GM12865 (cell line): ENCODE measurements at regions not wholly inside any gene's neighbourhood (a gene's known extent, or its start where the extent isn't known, plus 50 kb on each side); places are given as distances from the start of the nearest gene placed in this dataset.

ENCODE experiments used
- DNase-seq: peaks from one replicate; pipeline ENCODE4 v3.0.0; 2010; ENCODE audit warnings: low read depth
- H3K4me3 ChIP-seq: 2 replicates; pipeline ENCODE4 v1.5.1; 2011; ENCODE audit warnings: mild to moderate bottlenecking, low read depth, low read length, control low read depth
- TF ChIP-seq, protein P1 (sequence below): IDR thresholded peaks from 2 replicates; pipeline ENCODE4 v1.5.1; 2011; ENCODE audit warnings: low read length, control low read depth, low read depth, inconsistent platforms; ENCODE audit not compliant: insufficient read depth; ENCODE audit errors: missing control alignments

DNA sequence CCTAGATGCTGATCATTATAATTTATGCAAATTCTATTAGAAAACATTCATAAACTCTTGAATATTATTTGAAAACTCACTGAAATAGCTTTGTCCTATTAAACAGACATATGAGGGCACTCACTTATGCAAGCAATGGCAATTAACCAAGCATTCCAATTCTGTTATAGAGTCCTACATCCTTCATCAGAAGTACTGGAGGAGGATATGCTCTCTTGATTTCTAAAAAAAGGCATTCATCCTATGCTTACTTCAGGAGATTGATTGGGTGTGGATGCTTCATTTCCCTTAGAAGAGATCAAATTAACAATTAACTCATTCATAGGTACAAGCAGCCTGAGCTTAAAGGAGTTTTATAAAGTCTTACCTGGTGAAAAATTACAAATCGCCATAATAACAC is 1317.2 kb downstream of the PCDH7 start:
- H3K4me3 ChIP-seq = no peak overlapping the region
- no peak for DNase-seq
- TF ChIP-seq, protein P1, sequence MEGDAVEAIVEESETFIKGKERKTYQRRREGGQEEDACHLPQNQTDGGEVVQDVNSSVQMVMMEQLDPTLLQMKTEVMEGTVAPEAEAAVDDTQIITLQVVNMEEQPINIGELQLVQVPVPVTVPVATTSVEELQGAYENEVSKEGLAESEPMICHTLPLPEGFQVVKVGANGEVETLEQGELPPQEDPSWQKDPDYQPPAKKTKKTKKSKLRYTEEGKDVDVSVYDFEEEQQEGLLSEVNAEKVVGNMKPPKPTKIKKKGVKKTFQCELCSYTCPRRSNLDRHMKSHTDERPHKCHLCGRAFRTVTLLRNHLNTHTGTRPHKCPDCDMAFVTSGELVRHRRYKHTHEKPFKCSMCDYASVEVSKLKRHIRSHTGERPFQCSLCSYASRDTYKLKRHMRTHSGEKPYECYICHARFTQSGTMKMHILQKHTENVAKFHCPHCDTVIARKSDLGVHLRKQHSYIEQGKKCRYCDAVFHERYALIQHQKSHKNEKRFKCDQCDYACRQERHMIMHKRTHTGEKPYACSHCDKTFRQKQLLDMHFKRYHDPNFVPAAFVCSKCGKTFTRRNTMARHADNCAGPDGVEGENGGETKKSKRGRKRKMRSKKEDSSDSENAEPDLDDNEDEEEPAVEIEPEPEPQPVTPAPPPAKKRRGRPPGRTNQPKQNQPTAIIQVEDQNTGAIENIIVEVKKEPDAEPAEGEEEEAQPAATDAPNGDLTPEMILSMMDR = no peak

DNA sequence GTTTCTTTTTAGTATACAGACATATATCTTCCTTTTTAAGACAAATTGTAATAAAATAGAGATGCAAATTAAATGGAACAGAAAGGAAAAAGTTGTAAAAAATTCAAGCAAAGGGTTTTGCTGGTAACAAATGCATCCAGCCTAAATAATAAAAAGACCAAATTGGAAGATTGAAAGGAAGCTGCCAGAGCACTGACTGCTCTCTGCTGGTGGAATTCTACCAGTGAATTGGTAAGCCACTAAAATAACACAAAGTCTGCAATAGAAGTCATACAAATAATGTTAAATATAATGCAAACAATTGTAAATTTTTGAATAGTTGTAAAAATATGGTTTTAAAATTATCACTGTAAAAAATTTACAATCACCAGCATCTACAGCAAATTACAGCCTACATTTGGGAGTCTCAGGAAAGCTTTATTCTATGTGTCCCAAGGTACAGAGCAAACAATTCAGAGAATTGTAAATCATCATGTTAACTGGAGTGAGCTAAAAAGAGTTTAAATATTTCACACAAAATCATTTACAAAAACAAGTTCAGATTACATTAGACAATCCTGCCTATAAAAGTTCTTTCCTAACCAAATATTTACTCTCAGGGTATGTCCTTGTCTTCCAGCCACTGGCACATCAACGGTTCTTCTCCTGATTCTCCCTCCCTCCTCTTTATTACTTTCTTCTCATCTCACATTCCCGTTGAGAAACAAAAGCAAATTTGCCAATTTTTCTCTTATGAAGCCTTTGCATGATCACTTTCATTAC is 1322.5 kb downstream of the PCDH7 start:
- H3K4me3 ChIP-seq = no peak overlapping the region
- TF ChIP-seq, protein P1 = no peak
- no peak for DNase-seq

DNA sequence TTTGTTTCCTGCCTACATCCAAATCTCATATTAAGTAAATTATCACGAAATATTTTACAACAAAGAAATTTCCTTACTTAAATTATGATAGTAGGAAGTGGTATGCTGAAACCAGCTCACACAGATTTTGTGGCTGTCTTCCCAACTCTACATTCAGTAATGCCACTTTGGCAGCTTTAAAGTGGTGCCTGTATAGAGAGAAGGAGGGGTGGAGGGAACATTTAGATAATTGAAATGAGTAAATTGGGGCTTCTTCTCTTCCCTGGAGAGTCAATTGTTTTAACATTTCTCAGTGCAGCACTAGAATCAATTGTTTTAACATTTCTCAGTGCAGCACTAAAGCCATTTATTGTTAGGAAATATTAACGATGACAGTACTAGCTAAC is 1323.1 kb downstream of the PCDH7 start:
- DNase-seq = no peak
- TF ChIP-seq, protein P1 = no peak
- no peak overlapping the region for H3K4me3 ChIP-seq

DNA sequence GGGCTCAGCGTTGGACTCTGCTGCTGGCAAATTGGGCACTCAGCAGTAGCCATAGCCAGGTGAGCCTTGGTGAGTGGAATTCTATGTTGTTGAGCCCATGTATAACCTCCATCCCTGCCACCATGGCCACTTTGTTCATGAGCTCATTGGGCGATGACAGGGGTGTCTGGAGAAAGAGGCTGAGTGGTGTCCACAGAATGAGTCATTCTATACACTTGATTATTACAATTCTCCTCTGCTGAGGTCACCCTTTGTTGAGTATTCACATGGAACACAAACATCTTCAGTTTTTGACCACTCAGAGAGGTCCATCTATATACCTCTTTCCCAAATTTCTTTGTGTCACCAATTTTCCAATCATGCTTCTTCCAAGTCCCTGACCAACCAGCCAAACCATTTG is 1341.7 kb downstream of the PCDH7 start:
- TF ChIP-seq, protein P1 = no peak
- no peak for DNase-seq
- no peak overlapping the region for H3K4me3 ChIP-seq

DNA sequence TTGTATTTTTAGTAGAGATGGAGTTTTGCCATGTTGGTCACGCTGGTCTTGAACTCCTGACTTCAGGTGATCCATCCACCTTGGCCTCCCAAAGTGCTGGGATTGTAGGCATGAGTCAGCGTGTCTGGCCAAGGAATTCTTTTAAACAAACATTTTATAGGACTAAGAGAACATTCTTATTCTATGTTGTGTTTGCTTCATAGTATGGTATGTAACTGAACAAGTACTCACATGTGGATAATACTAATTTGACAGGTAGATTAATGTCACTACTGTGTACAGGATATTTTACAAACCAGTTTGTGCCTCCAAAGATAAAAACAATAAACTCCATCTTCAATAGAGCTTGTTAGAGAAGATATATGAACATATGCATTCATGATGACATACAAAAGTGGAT is 1353.4 kb downstream of the PCDH7 start:
- TF ChIP-seq, protein P1 = no peak
- no peak overlapping the region for H3K4me3 ChIP-seq

DNA sequence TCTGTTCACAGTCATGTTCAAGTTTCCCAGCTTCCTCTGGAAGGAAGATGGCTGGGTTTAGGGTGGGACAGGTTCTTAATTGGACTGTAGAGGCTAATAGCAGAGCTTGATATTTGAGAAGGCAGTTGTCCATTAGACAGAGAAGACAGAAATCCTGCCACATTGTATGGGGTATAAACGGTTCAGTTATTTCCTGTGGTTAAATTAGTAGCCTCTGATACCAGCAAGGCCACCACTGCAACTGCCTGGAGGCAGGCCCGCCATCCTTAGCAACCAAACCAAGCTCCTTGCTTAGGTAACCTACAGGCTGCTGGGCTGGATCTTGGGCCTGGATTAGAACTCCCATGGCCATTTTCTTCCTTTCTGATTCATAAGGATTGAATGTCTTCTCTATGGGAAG is 1367.0 kb downstream of the PCDH7 start:
- TF ChIP-seq, protein P1 = no peak
- H3K4me3 ChIP-seq = no peak overlapping the region
- DNase-seq = no peak

More for the DNA sequence above, 1353.4 kb downstream of the PCDH7 start:
- DNase-seq = no peak

DNA sequence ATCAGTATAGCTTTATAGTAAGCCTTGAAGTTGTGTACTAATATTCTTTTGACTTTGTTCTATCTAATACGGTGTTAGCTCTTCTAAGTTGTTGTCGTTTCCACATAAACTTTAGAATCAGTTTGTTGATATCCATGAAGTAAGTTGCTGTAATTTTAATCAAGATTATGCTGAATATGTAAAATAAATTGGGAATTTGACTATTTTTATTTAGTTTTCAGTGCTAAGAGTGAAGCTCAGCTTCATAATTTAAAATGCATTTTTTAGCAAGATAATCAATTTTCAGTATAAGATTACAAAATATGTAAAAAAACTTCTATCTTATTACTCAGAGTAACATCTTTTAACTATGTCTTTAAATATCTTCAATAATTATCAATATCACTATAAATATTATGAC is 1374.8 kb downstream of the PCDH7 start:
- DNase-seq = no peak
- TF ChIP-seq, protein P1 = no peak
- no peak overlapping the region for H3K4me3 ChIP-seq
